Activated B cell treated with CpG ODN at 0.5 μM for 24 hours (primary cell): ENCODE measurements at regions not wholly inside any gene's neighbourhood (a gene's known extent, or its start where the extent isn't known, plus 50 kb on each side); places are given as distances from the start of the nearest gene placed in this dataset.

Experiments
- ATAC-seq: fragments of 200-7000 bp; cut with Tn5 transposase; one replicate; pipeline ENCODE4 v1.10.0; 2021; ENCODE audit warnings: low read depth, mild to moderate bottlenecking, moderate library complexity
- CTCF ChIA-PET: fragments of 350-600 bp; sonication (Branson Sonifier 250); formaldehyde crosslinking; loops from one replicate; lab custom pipeline; 2021; ENCODE audit warnings: antibody characterized with exemption; lab: Charles Lee
- POLR2A ChIA-PET: fragments of 350-600 bp; sonication (Branson Sonifier 250); formaldehyde crosslinking; loops from one replicate; lab custom pipeline; 2021; ENCODE audit warnings: antibody characterized with exemption; lab: Charles Lee
- DNase-seq: peaks from one replicate; pipeline ENCODE4 v3.0.0; 2022
- H3K27ac Mint-ChIP-seq: one replicate; pipeline ENCODE4 v1.8.0; 2020; ENCODE audit warnings: mixed read lengths
- H3K27me3 Mint-ChIP-seq: one replicate; pipeline ENCODE4 v1.8.0; 2021; ENCODE audit warnings: mixed read lengths
- H3K36me3 Mint-ChIP-seq: one replicate; pipeline ENCODE4 v1.8.0; 2021; ENCODE audit warnings: low read depth, mixed read lengths
- H3K4me1 Mint-ChIP-seq: one replicate; pipeline ENCODE4 v1.8.0; 2021; ENCODE audit warnings: mixed read lengths
- H3K4me3 Mint-ChIP-seq: one replicate; pipeline ENCODE4 v1.8.0; 2020; ENCODE audit warnings: mild to moderate bottlenecking, mixed read lengths
- H3K9me3 Mint-ChIP-seq: one replicate; pipeline ENCODE4 v1.8.0; 2020; ENCODE audit warnings: mixed read lengths
- CTCF ChIP-seq: fragments of 200-600 bp; IDR thresholded peaks from one replicate; pipeline ENCODE4 v1.8.0; 2022; ENCODE audit warnings: antibody characterized with exemption, mild to moderate bottlenecking
- intact Hi-C: fragments of 100-400 bp; cut with micrococcal nuclease; formaldehyde crosslinking; loops from one replicate; pipeline ENCODE4 v1.15.1; 2024

- CTCF ChIA-PET, result no interaction called here
- no peak for DNase-seq
- Mint-ChIP-seq H3K36me3 (no peaks in the 10 kb centered on the region), H3K27me3 (no peaks in the 10 kb centered on the region), H3K4me1 (no peaks in the 10 kb centered on the region), H3K27ac (no peak overlapping the region), H3K9me3 (no peaks in the 10 kb centered on the region), H3K4me3 (no peak overlapping the region)
- POLR2A ChIA-PET, result no interaction called here
- intact Hi-C loops, result no loop called here
- ATAC-seq, result no peak
- no peak for TF ChIP-seq CTCF
Measured at GRCh38 chr7:85705076-85705475, 518.2 kb upstream of the SEMA3D start.

GRCh38 chr7:85703251-85704010 lies 516.6 kb upstream of the SEMA3D start:
- no peak for TF ChIP-seq CTCF
- Mint-ChIP-seq H3K27ac (no peak overlapping the region), H3K4me1 (no peaks in the 10 kb centered on the region), H3K4me3 (no peak overlapping the region), H3K27me3 (no peaks in the 10 kb centered on the region), H3K36me3 (no peaks in the 10 kb centered on the region), H3K9me3 (no peaks in the 10 kb centered on the region)
- ATAC-seq, result no peak
- POLR2A ChIA-PET, result no interaction called here
- intact Hi-C loops, result no loop called here
- no peak for DNase-seq
- CTCF ChIA-PET, result no interaction called here

GRCh38 chr7:85702348-85702747 lies 515.5 kb upstream of the SEMA3D start:
- Mint-ChIP-seq H3K4me3 (no peak overlapping the region), H3K36me3 (no peaks in the 10 kb centered on the region), H3K4me1 (no peaks in the 10 kb centered on the region), H3K27ac (no peak overlapping the region), H3K27me3 (no peaks in the 10 kb centered on the region), H3K9me3 (no peaks in the 10 kb centered on the region)
- ATAC-seq (no peak), DNase-seq (no peak)
- POLR2A ChIA-PET, result no interaction called here
- CTCF ChIA-PET, result no interaction called here
- intact Hi-C loops, result no loop called here
- no peak for TF ChIP-seq CTCF

- ATAC-seq (no peak), DNase-seq (no peak)
- no peak overlapping the region for H3K27ac Mint-ChIP-seq
- H3K4me1 Mint-ChIP-seq, result no peaks in the 10 kb centered on the region
- no peaks in the 10 kb centered on the region for H3K9me3 Mint-ChIP-seq
- H3K36me3 Mint-ChIP-seq, result no peaks in the 10 kb centered on the region
- ChIA-PET CTCF (no interaction called here), POLR2A (no interaction called here)
- H3K4me3 Mint-ChIP-seq, result no peak overlapping the region
- H3K27me3 Mint-ChIP-seq, result no peaks in the 10 kb centered on the region
- intact Hi-C loops, result no loop called here
- no peak for TF ChIP-seq CTCF
Measured at GRCh38 chr7:85699482-85699881, 512.6 kb upstream of the SEMA3D start.

- no peaks in the 10 kb centered on the region for H3K4me1 Mint-ChIP-seq
- ATAC-seq (no peak), DNase-seq (no peak)
- POLR2A ChIA-PET, result no interaction called here
- intact Hi-C loops, result no loop called here
- CTCF ChIA-PET, result no interaction called here
- H3K36me3 Mint-ChIP-seq, result no peaks in the 10 kb centered on the region
- no peak overlapping the region for H3K4me3 Mint-ChIP-seq
- H3K27ac Mint-ChIP-seq, result no peak overlapping the region
- H3K27me3 Mint-ChIP-seq, result no peaks in the 10 kb centered on the region
- no peaks in the 10 kb centered on the region for H3K9me3 Mint-ChIP-seq
- no peak for TF ChIP-seq CTCF
Measured at GRCh38 chr7:85695533-85695932, 508.7 kb upstream of the SEMA3D start.
